ENCODE measurements at regions not wholly inside any gene's neighbourhood (a gene's known extent, or its start where the extent isn't known, plus 50 kb on each side); places are given as distances from the start of the nearest gene placed in this dataset.

GRCh38 chr4:11281720-11282119 lies 147.0 kb downstream of the HS3ST1 start:
- H2AFZ ChIP-seq (replicated peaks; ENCODE audit: low read length, poor library complexity) = no peak overlapping the region
- in situ Hi-C loops (cut with MboI; ENCODE audit: low sequenced_read_pairs) = no loop called here

More at GRCh38 chr4:11281720-11282119, 147.0 kb downstream of the HS3ST1 start:
- BruUV-seq (replicated peaks) = no TSS peak
- H3K14ac ChIP-seq (replicated peaks; ENCODE audit: low read depth, low read length) = no peak overlapping the region
- H4K91ac ChIP-seq (ENCODE audit: insufficient read depth, low read depth, low read length) = no peak overlapping the region
- H3K9me1 ChIP-seq (ENCODE audit: insufficient read depth, low read length) = no peaks in the 10 kb centered on the region
- H3K9me3 ChIP-seq (ENCODE audit: control insufficient read depth, insufficient read depth, low read length) = peaks cover 4% of the 10 kb centered on the region
- no peak overlapping the region for H2BK20ac ChIP-seq (ENCODE audit: low read depth, low read length)
- no peak overlapping the region for H4K8ac ChIP-seq (ENCODE audit: low read depth in 2 of 2, low read length in 2 of 2)
- no peak overlapping the region for H2BK120ac ChIP-seq (ENCODE audit: low read depth, low read length)
- no peak overlapping the region for H3K4me2 ChIP-seq (ENCODE audit: low read depth, low read length)
- no peak overlapping the region for H2BK15ac ChIP-seq (ENCODE audit: low read depth, low read length)
- no peaks in the 10 kb centered on the region for H3K4me1 ChIP-seq (ENCODE audit: control insufficient read depth, insufficient read depth, low read length)
- H4K5ac ChIP-seq (ENCODE audit: low read depth, low read length) = no peak overlapping the region
- no peaks in the 10 kb centered on the region for H3K36me3 ChIP-seq (ENCODE audit: control insufficient read depth, insufficient read depth, low read length)
- H3K27ac ChIP-seq (ENCODE audit: insufficient read depth, low read length) = no peak overlapping the region
- H3K9ac ChIP-seq (ENCODE audit: low read depth, low read length) = no peak overlapping the region
- H2AK9ac ChIP-seq (replicated peaks; ENCODE audit: low read depth, low read length, poor library complexity) = no peak overlapping the region
- dilution Hi-C loops (cut with HindIII; ENCODE audit: low sequenced_read_pairs, unreplicated experiment) (no loop called here), intact Hi-C loops (cut with micrococcal nuclease) (no loop called here)
- H3K56ac ChIP-seq (ENCODE audit: extremely low read depth, insufficient read depth, low read length) = no peak overlapping the region
- no peak overlapping the region for H2BK5ac ChIP-seq (ENCODE audit: low read depth, low read length, poor library complexity, severe bottlenecking)
- no peaks in the 10 kb centered on the region for H3K79me1 ChIP-seq (ENCODE audit: low read depth in 1 of 2, low read length in 2 of 2)
- no peak overlapping the region for H3K4ac ChIP-seq (ENCODE audit: low read depth, low read length)
- DNase-seq (no peak), ATAC-seq (ENCODE audit: low read depth) (no peak)
- TF ChIP-seq RCOR1 (IDR thresholded peaks at IDR 0.05; ENCODE audit: insufficient replicate concordance, low read length) (no peak), CEBPB (IDR thresholded peaks at IDR 0.05; ENCODE audit: low read depth, low read length) (no peak), MAFK (IDR thresholded peaks at IDR 0.05; ENCODE audit: low read depth, low read length) (no peak), RFX5 (IDR thresholded peaks at IDR 0.05; ENCODE audit: low read depth, low read length) (no peak), RAD21 (IDR thresholded peaks at IDR 0.05; ENCODE audit: low read length) (no peak), POLR2A (IDR thresholded peaks at IDR 0.05; ENCODE audit: low read depth, low read length) (no peak), SMC3 (IDR thresholded peaks at IDR 0.05; ENCODE audit: low read depth, low read length) (no peak), USF2 (IDR thresholded peaks at IDR 0.05; ENCODE audit: low read depth, low read length) (no peak), FOS (IDR thresholded peaks at IDR 0.05; ENCODE audit: low read depth, low read length) (no peak), NFE2L2 (IDR thresholded peaks at IDR 0.05; ENCODE audit: low read depth, low read length) (no peak)
- TF ChIP-seq, protein P1, sequence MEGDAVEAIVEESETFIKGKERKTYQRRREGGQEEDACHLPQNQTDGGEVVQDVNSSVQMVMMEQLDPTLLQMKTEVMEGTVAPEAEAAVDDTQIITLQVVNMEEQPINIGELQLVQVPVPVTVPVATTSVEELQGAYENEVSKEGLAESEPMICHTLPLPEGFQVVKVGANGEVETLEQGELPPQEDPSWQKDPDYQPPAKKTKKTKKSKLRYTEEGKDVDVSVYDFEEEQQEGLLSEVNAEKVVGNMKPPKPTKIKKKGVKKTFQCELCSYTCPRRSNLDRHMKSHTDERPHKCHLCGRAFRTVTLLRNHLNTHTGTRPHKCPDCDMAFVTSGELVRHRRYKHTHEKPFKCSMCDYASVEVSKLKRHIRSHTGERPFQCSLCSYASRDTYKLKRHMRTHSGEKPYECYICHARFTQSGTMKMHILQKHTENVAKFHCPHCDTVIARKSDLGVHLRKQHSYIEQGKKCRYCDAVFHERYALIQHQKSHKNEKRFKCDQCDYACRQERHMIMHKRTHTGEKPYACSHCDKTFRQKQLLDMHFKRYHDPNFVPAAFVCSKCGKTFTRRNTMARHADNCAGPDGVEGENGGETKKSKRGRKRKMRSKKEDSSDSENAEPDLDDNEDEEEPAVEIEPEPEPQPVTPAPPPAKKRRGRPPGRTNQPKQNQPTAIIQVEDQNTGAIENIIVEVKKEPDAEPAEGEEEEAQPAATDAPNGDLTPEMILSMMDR (conservative IDR thresholded peaks at IDR 0.05; ENCODE audit: low read depth, low read length) = no peak
- TF ChIP-seq, protein P2, sequence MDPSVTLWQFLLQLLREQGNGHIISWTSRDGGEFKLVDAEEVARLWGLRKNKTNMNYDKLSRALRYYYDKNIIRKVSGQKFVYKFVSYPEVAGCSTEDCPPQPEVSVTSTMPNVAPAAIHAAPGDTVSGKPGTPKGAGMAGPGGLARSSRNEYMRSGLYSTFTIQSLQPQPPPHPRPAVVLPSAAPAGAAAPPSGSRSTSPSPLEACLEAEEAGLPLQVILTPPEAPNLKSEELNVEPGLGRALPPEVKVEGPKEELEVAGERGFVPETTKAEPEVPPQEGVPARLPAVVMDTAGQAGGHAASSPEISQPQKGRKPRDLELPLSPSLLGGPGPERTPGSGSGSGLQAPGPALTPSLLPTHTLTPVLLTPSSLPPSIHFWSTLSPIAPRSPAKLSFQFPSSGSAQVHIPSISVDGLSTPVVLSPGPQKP (IDR thresholded peaks at IDR 0.05; ENCODE audit: borderline replicate concordance, low read depth, low read length) = no peak
- no peak overlapping the region for H2AK5ac ChIP-seq (ENCODE audit: low read depth, low read length)
- no peak overlapping the region for H3K23ac ChIP-seq (ENCODE audit: low read depth, low read length)
- CTCF ChIA-PET = no interaction called here
- no peak overlapping the region for H3K18ac ChIP-seq (ENCODE audit: low read depth, low read length)
- H3K4me3 ChIP-seq (ENCODE audit: insufficient read depth, low read depth, low read length) = no peak overlapping the region
- no CpG with 5 or more reads among the region's 1 CpG for WGBS, 2 experiments (ENCODE audit: extremely low coverage in 2 of 2, insufficient read length in 1 of 2)
- H4K20me1 ChIP-seq (ENCODE audit: insufficient read depth, low read length) = no peaks in the 10 kb centered on the region
- POLR2A ChIA-PET (ENCODE audit: unreplicated experiment) = no interaction called here
- H3K27me3 ChIP-seq (ENCODE audit: control insufficient read depth, insufficient read depth, low read length) = no peaks in the 10 kb centered on the region

Data from IMR-90 (cell line).